ENCODE measurements at regions not wholly inside any gene's neighbourhood (a gene's known extent, or its start where the extent isn't known, plus 50 kb on each side); places are given as distances from the start of the nearest gene placed in this dataset.

GRCh38 chr2:123061534-123061933 lies 963.6 kb upstream of the CNTNAP5 start (continued):
- TF ChIP-seq, protein P1, sequence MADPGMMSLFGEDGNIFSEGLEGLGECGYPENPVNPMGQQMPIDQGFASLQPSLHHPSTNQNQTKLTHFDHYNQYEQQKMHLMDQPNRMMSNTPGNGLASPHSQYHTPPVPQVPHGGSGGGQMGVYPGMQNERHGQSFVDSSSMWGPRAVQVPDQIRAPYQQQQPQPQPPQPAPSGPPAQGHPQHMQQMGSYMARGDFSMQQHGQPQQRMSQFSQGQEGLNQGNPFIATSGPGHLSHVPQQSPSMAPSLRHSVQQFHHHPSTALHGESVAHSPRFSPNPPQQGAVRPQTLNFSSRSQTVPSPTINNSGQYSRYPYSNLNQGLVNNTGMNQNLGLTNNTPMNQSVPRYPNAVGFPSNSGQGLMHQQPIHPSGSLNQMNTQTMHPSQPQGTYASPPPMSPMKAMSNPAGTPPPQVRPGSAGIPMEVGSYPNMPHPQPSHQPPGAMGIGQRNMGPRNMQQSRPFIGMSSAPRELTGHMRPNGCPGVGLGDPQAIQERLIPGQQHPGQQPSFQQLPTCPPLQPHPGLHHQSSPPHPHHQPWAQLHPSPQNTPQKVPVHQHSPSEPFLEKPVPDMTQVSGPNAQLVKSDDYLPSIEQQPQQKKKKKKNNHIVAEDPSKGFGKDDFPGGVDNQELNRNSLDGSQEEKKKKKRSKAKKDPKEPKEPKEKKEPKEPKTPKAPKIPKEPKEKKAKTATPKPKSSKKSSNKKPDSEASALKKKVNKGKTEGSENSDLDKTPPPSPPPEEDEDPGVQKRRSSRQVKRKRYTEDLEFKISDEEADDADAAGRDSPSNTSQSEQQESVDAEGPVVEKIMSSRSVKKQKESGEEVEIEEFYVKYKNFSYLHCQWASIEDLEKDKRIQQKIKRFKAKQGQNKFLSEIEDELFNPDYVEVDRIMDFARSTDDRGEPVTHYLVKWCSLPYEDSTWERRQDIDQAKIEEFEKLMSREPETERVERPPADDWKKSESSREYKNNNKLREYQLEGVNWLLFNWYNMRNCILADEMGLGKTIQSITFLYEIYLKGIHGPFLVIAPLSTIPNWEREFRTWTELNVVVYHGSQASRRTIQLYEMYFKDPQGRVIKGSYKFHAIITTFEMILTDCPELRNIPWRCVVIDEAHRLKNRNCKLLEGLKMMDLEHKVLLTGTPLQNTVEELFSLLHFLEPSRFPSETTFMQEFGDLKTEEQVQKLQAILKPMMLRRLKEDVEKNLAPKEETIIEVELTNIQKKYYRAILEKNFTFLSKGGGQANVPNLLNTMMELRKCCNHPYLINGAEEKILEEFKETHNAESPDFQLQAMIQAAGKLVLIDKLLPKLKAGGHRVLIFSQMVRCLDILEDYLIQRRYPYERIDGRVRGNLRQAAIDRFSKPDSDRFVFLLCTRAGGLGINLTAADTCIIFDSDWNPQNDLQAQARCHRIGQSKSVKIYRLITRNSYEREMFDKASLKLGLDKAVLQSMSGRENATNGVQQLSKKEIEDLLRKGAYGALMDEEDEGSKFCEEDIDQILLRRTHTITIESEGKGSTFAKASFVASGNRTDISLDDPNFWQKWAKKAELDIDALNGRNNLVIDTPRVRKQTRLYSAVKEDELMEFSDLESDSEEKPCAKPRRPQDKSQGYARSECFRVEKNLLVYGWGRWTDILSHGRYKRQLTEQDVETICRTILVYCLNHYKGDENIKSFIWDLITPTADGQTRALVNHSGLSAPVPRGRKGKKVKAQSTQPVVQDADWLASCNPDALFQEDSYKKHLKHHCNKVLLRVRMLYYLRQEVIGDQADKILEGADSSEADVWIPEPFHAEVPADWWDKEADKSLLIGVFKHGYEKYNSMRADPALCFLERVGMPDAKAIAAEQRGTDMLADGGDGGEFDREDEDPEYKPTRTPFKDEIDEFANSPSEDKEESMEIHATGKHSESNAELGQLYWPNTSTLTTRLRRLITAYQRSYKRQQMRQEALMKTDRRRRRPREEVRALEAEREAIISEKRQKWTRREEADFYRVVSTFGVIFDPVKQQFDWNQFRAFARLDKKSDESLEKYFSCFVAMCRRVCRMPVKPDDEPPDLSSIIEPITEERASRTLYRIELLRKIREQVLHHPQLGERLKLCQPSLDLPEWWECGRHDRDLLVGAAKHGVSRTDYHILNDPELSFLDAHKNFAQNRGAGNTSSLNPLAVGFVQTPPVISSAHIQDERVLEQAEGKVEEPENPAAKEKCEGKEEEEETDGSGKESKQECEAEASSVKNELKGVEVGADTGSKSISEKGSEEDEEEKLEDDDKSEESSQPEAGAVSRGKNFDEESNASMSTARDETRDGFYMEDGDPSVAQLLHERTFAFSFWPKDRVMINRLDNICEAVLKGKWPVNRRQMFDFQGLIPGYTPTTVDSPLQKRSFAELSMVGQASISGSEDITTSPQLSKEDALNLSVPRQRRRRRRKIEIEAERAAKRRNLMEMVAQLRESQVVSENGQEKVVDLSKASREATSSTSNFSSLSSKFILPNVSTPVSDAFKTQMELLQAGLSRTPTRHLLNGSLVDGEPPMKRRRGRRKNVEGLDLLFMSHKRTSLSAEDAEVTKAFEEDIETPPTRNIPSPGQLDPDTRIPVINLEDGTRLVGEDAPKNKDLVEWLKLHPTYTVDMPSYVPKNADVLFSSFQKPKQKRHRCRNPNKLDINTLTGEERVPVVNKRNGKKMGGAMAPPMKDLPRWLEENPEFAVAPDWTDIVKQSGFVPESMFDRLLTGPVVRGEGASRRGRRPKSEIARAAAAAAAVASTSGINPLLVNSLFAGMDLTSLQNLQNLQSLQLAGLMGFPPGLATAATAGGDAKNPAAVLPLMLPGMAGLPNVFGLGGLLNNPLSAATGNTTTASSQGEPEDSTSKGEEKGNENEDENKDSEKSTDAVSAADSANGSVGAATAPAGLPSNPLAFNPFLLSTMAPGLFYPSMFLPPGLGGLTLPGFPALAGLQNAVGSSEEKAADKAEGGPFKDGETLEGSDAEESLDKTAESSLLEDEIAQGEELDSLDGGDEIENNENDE (IDR thresholded peaks at IDR 0.05; ENCODE audit: insufficient replicate concordance, low read length) = peak; percentile 35
- TF ChIP-seq CEBPB (IDR thresholded peaks at IDR 0.05; ENCODE audit: low read depth, low read length) (no peak), JUN (IDR thresholded peaks at IDR 0.05; ENCODE audit: low read depth, low read length) (no peak)
